Suprapubic skin (tissue), 4 donors: ENCODE measurements at regions not wholly inside any gene's neighbourhood (a gene's known extent, or its start where the extent isn't known, plus 50 kb on each side); places are given as distances from the start of the nearest gene placed in this dataset.

Experiments used
- DNase-seq, 2 donors: peaks; one replicate each; pipeline ENCODE4 v3.0.0-alpha.2; 2019; ENCODE audit warnings: low spot score in 2 of 2
- H3K27ac ChIP-seq: fragments of 200-600 bp; sonication (generic); one replicate; pipeline ENCODE4 v1.5.1; 2019
- H3K27me3 ChIP-seq: fragments of 200-600 bp; sonication (generic); one replicate; pipeline ENCODE4 v1.5.1; 2019
- H3K36me3 ChIP-seq: fragments of 200-600 bp; sonication (generic); one replicate; pipeline ENCODE4 v1.5.1; 2019
- H3K4me1 ChIP-seq: fragments of 200-600 bp; sonication (generic); one replicate; pipeline ENCODE4 v1.5.1; 2019
- H3K4me3 ChIP-seq: fragments of 200-600 bp; sonication (generic); one replicate; pipeline ENCODE4 v1.5.1; 2019; ENCODE audit warnings: mild to moderate bottlenecking
- H3K9me3 ChIP-seq: fragments of 200-600 bp; sonication (generic); one replicate; pipeline ENCODE4 v1.5.1; 2019
- CTCF ChIP-seq, 2 donors: fragments of 200-600 bp in 1 of 2; fragments of 450-650 bp in 1 of 2; sonication (generic) in 1 of 2; IDR thresholded peaks; one replicate each; pipeline ENCODE4 v1.5.1; 2016 to 2019; ENCODE audit warnings: antibody characterized with exemption in 2 of 2, mild to moderate bottlenecking in 1 of 2, moderate library complexity in 1 of 2
- EP300 ChIP-seq: sonication (generic); formaldehyde crosslinking; IDR thresholded peaks from one replicate; pipeline ENCODE4 v1.6.1; 2017; ENCODE audit warnings: antibody characterized with exemption
- POLR2A ChIP-seq, 2 donors: fragments of 450-650 bp; IDR thresholded peaks; one replicate each; pipeline ENCODE4 v1.6.1; 2017; ENCODE audit warnings: antibody characterized with exemption in 2 of 2, mild to moderate bottlenecking in 2 of 2, moderate library complexity in 2 of 2
- POLR2AphosphoS5 ChIP-seq, 3 donors: sonication (generic); formaldehyde crosslinking; IDR thresholded peaks; one replicate each; pipeline ENCODE4 v1.6.1; 2017; ENCODE audit warnings: antibody characterized with exemption in 3 of 3
- WGBS: methylation state at CpG from one replicate; pipeline ENCODE4 v1.1.5; 2018; 5-methylcytosine and 5-hydroxymethylcytosine counted together

DNA sequence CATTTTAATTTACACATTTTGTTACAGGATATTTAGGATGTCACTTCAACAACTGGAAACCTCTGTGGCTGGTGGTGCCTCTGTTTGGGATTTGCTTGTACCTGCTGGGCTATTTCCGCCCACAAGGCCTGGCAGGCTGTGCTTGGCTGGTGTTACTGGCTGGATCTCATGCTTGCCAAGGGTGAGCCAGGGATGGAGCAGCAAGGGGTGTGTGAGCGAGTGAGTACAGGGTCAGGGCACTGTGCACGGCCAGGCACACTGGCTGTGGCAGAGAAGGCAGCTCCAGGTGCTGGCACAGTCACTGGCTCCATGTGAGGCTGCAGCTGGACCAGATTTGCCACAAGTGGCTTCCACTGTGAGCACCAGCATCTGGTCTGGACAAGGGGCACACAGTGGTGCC lies 1254.8 kb downstream of the SLITRK5 start:
- no peaks in the 10 kb centered on the region for H3K9me3 ChIP-seq
- no peaks in the 10 kb centered on the region for H3K27me3 ChIP-seq
- WGBS: 39% methylated on average over 3 of the region's 3 CpGs
- H3K36me3 ChIP-seq: no peaks in the 10 kb centered on the region
- H3K4me1 ChIP-seq: no peaks in the 10 kb centered on the region
- H3K4me3 ChIP-seq: no peak overlapping the region
- no peak for TF ChIP-seq EP300
- no peak for TF ChIP-seq POLR2AphosphoS5 (IDR thresholded peaks at IDR 0.05)
- TF ChIP-seq POLR2A (IDR thresholded peaks at IDR 0.05): no peak
- no peak for TF ChIP-seq CTCF (IDR thresholded peaks at IDR 0.05)
- no peak for DNase-seq
- no peak overlapping the region for H3K27ac ChIP-seq

GRCh38 chr13:88926890-88927502 lies 1255.8 kb downstream of the SLITRK5 start:
- Histone ChIP-seq H3K27ac (no peak overlapping the region), H3K4me3 (no peak overlapping the region), H3K9me3 (no peaks in the 10 kb centered on the region), H3K4me1 (no peaks in the 10 kb centered on the region), H3K36me3 (no peaks in the 10 kb centered on the region), H3K27me3 (no peaks in the 10 kb centered on the region)
- no peak for TF ChIP-seq CTCF (IDR thresholded peaks at IDR 0.05)
- TF ChIP-seq POLR2A (IDR thresholded peaks at IDR 0.05): no peak
- no peak for TF ChIP-seq POLR2AphosphoS5 (IDR thresholded peaks at IDR 0.05)
- no peak for TF ChIP-seq EP300
- WGBS: 92% methylated on average over 4 of the region's 5 CpGs
- DNase-seq: no peak

GRCh38 chr13:88932950-88933349 lies 1261.8 kb downstream of the SLITRK5 start:
- TF ChIP-seq POLR2AphosphoS5 (IDR thresholded peaks at IDR 0.05): no peak
- no peak for TF ChIP-seq CTCF (IDR thresholded peaks at IDR 0.05)
- no peak for TF ChIP-seq POLR2A (IDR thresholded peaks at IDR 0.05)
- TF ChIP-seq EP300: no peak
- H3K9me3 ChIP-seq: no peaks in the 10 kb centered on the region
- H3K27ac ChIP-seq: no peak overlapping the region
- no peaks in the 10 kb centered on the region for H3K27me3 ChIP-seq
- no peaks in the 10 kb centered on the region for H3K36me3 ChIP-seq
- H3K4me3 ChIP-seq: no peak overlapping the region
- H3K4me1 ChIP-seq: no peaks in the 10 kb centered on the region
- 88% methylated on average over 1 of the region's 1 CpG for WGBS
- DNase-seq: no peak

DNA sequence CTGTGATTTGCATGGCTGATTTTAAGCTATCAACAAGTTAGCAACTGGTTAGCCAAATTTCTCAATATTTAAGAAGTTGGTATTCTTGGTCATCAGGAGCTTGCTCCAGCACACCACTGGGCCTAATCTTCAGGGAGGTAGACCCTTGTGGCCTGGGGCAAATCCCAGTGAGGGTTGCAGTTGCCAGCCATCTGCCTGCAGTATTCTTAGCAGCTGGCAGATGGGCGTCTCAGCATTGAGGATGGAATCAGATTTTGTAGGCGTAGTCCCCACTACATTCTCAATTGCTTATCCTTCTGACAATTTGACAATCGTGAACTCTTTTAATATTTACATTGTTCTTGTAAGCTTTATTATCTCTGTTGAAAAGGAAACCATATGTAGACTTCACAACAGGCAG lies 1266.2 kb downstream of the SLITRK5 start:
- no peaks in the 10 kb centered on the region for H3K27me3 ChIP-seq
- H3K36me3 ChIP-seq: no peaks in the 10 kb centered on the region
- no peaks in the 10 kb centered on the region for H3K4me1 ChIP-seq
- DNase-seq: no peak
- 84% methylated on average over 3 of the region's 3 CpGs for WGBS
- H3K4me3 ChIP-seq: no peak overlapping the region
- H3K27ac ChIP-seq: no peak overlapping the region
- no peaks in the 10 kb centered on the region for H3K9me3 ChIP-seq
- no peak for TF ChIP-seq POLR2AphosphoS5 (IDR thresholded peaks at IDR 0.05)
- no peak for TF ChIP-seq CTCF (IDR thresholded peaks at IDR 0.05)
- TF ChIP-seq POLR2A (IDR thresholded peaks at IDR 0.05): no peak
- TF ChIP-seq EP300: no peak

DNA sequence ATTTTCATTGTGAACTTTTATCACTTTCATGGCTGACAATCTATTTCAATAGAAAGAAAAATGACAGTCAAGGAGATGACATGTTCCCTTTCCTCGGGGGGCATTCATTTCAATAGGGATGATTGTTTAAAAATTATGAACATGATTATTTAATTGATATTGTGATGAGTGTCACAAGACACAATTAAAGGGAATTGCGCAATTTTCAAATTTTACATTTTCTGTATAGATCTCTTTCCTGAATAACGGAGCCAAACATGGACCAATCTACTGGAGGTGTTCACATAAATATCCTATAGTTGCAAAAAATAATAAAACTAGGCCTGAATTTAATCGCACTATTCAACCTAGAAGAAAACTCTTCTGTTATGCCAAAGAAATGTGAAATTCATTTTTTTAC lies 1274.6 kb downstream of the SLITRK5 start:
- H3K27ac ChIP-seq: no peak overlapping the region
- H3K4me3 ChIP-seq: no peak overlapping the region
- H3K4me1 ChIP-seq: no peaks in the 10 kb centered on the region
- H3K9me3 ChIP-seq: no peaks in the 10 kb centered on the region
- TF ChIP-seq POLR2AphosphoS5 (IDR thresholded peaks at IDR 0.05) (no peak), CTCF (IDR thresholded peaks at IDR 0.05) (no peak), POLR2A (IDR thresholded peaks at IDR 0.05) (no peak), EP300 (no peak)
- no peaks in the 10 kb centered on the region for H3K27me3 ChIP-seq
- no peak for DNase-seq
- WGBS: 94% methylated on average over 4 of the region's 4 CpGs
- no peaks in the 10 kb centered on the region for H3K36me3 ChIP-seq
